Fibroblast of villous mesenchyme (primary cell): ENCODE measurements at regions not wholly inside any gene's neighbourhood (a gene's known extent, or its start where the extent isn't known, plus 50 kb on each side); places are given as distances from the start of the nearest gene placed in this dataset.
A peak's percentile ranks its signal among the peaks of the same experiment; 100 is the strongest.

Experiments used
- DNase-seq: peaks from one replicate; pipeline ENCODE4 v3.0.0-alpha.2; 2010; ENCODE audit warnings: low read depth
- H3K4me3 ChIP-seq: 2 replicates; pipeline ENCODE4 v1.5.1; 2011; ENCODE audit warnings: low read depth, mild to moderate bottlenecking, low read length
- TF ChIP-seq, protein P1 (sequence below): IDR thresholded peaks from 2 replicates; pipeline ENCODE4 v1.5.1; 2012; ENCODE audit warnings: low read depth, mild to moderate bottlenecking, low read length; ENCODE audit not compliant: insufficient read depth

DNA sequence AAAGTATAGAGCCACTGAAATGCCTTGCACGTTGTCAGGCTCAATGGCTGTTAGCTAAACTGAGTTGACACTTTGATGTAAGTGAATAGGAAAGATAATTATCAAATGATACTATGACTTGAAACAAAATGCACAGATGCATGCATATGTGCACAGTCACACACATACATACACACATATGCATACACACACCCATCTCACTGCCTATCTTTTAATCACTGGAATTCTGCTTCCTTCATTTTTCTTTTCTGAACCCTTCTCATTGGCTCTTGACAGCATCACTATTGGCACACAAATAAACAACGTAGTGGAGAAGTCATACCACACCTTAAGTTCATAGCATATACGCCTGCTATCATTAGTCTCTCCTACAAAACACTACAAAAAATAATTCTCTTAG is 154.9 kb upstream of the NCKAP5 start:
- DNase-seq = no peak
- TF ChIP-seq, protein P1, sequence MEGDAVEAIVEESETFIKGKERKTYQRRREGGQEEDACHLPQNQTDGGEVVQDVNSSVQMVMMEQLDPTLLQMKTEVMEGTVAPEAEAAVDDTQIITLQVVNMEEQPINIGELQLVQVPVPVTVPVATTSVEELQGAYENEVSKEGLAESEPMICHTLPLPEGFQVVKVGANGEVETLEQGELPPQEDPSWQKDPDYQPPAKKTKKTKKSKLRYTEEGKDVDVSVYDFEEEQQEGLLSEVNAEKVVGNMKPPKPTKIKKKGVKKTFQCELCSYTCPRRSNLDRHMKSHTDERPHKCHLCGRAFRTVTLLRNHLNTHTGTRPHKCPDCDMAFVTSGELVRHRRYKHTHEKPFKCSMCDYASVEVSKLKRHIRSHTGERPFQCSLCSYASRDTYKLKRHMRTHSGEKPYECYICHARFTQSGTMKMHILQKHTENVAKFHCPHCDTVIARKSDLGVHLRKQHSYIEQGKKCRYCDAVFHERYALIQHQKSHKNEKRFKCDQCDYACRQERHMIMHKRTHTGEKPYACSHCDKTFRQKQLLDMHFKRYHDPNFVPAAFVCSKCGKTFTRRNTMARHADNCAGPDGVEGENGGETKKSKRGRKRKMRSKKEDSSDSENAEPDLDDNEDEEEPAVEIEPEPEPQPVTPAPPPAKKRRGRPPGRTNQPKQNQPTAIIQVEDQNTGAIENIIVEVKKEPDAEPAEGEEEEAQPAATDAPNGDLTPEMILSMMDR = no peak

DNA sequence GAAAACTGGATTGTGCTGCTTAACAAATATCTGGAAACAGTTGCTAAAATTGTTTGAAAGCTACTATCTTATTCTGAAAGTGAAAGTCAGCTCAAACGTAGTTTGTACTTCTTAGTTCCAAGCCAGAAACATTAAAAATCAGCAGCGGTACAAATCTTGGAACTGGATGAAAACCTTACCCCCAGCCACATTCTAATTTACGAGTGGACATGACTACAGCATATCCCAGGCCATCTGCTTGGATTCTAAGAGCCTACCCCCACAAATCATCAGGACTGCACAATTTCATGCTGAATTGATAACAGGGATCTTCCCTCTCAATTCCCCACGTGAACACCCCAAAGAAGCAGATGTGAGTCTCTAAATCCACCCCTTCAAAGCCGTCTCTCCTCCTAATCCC is 158.7 kb upstream of the NCKAP5 start:
- TF ChIP-seq, protein P1 = no peak
- peak; percentile 19 for DNase-seq
- peak overlapping the region; percentile 38 for H3K4me3 ChIP-seq

More for the DNA sequence above, 154.9 kb upstream of the NCKAP5 start:
- no peak overlapping the region for H3K4me3 ChIP-seq

DNA sequence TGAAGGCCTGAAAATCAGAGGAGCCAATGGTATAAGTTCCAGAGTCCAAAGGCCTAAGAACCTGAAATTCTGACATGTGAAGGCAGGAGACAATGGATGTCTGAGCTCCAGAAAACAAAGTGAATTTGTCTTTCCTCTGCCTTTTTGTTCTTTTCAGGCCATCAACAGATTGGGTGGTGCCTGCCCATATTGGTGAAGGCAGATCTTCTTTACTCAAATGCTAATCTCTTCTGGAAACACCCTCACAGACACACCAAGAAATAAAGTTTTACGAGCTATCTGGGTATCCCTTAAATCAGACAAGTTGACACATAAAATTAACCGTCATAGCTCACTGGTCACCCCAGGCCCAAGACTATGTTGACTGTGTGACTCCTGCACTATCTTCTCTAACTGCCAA is 163.8 kb upstream of the NCKAP5 start:
- DNase-seq = no peak
- TF ChIP-seq, protein P1 = no peak
- H3K4me3 ChIP-seq = no peak overlapping the region

DNA sequence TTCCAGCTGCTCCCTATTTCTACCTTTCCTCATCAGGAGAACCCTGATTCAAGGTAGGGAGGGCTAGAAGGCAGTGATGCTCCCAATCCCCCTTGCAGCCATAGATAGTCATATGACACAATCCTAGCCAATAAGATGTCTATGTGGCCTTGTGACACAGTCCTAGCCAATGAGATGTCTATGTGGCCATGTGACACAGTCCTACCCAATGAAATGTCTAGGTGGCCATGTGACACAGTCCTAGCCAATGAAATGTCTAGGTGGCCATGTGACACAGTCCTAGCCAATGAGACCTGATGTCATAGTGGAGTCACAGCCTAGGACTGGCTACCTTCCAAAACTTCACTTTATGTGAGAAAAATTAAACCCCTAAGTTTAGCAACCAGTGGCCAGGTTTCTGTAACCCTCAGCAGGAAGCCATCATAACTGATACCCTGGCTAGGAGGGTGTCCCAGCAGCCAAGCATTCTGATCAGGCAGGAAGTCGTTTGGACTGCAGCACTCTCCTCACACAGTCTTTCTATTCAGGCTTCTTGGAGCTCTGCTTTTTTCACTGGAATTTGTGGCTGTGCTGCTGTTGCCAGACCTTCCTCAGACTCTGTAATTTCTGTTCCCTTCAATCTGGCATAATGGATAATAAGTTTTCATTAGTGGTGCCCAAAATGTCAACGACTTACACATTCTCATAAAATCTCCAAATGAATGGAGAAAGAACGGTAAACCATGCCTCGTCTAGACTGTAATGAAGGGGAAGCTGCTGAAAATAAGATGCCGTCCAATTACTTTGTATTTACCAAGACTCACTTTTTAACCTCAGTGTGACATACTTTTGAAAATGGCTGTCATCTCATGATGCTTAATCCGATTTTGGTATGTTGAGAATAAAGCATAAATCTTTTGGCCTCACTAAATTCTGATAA is 165.0 kb upstream of the NCKAP5 start:
- no peak for DNase-seq
- TF ChIP-seq, protein P1 = no peak
- no peak overlapping the region for H3K4me3 ChIP-seq

DNA sequence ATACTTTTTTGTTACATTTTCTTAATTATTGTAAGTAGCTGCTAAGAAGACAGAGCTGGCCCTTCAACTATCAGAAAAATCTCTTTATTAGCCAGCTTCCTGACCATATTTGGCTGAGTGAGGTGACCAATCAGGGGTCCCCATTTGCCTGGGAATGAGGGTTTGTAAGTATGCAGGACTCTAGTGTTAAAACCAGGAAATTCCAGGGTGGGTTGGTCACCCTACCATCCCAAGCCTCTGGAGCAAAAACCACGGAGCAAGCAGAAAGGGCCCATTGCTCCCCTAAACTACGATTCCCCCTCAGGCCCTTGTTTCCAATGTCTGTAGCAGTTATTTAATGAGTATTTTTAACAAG is 165.6 kb upstream of the NCKAP5 start:
- DNase-seq = no peak
- no peak overlapping the region for H3K4me3 ChIP-seq
- TF ChIP-seq, protein P1 = no peak

DNA sequence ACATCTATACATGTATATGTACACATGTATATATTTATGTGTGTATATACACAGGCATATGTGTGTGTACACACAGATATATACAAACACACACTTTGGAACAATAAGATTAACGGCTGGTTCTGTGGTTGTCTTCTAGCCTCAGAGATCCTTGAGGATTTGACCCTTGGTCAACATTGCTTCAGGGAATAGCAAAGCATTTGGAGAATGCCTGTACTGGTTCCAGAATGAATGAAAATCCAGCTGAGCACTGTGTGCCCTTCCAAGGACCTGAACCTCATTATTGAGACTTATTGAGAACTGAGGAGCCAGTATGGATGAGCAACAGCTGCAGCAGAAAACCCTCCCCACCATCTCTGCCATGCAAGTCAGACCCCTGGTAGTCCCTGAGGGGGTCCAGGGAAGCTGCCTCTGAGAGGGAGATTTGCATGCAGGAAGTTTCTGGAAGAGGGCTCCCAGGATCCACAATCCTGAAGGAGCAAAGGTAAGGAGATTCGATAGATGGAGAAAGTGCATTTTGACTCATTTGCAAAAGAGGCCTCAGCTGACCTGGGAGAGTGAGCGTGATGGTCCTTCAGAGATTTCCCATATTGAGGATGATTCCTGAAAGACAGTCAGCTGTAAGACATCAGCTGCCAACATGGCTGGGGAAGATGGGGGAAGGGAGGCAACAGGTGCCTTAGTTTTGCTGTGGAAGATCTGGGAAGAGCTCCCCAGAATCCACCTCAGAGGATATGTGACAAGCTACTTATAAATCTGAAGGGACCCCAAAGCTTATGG is 166.6 kb upstream of the NCKAP5 start:
- no peak for DNase-seq
- H3K4me3 ChIP-seq = no peak overlapping the region
- TF ChIP-seq, protein P1 = no peak
